PC-3 (cell line): ENCODE measurements at regions not wholly inside any gene's neighbourhood (a gene's known extent, or its start where the extent isn't known, plus 50 kb on each side); places are given as distances from the start of the nearest gene placed in this dataset.

ENCODE experiments used
- ATAC-seq: fragments of 200-7000 bp; cut with Tn5 transposase; 2 replicates; pipeline ENCODE4 v1.9.1; 2020; ENCODE audit warnings: mild to moderate bottlenecking, moderate library complexity
- BruUV-seq: library from RNA; stranded (reverse); fragments of 400-500 nt; replicated peaks from 2 replicates; lab custom pipeline; 2021; lab: Mats Ljungman, UMichigan
- CTCF ChIA-PET: fragments of 300-600 bp; sonication (Branson Sonifier 250); formaldehyde crosslinking; loops from one replicate; lab custom pipeline; 2022; ENCODE audit warnings: antibody characterized with exemption; lab: Charles Lee
- POLR2A ChIA-PET: fragments of 300-600 bp; sonication (Branson Sonifier 250); formaldehyde crosslinking; loops from one replicate; lab custom pipeline; 2022; ENCODE audit warnings: antibody characterized with exemption; ENCODE audit not compliant: unreplicated experiment; lab: Charles Lee
- DNase-seq: peaks from one replicate; pipeline ENCODE4 v3.0.0-alpha.2; 2015
- H2AFZ ChIP-seq: fragments of 300-600 bp; sonication (generic); 2 replicates; pipeline ENCODE4 v1.6.0; 2016; ENCODE audit warnings: antibody characterized with exemption, low read length
- H3F3A ChIP-seq: fragments of 300-600 bp; sonication (generic); one replicate; pipeline ENCODE4 v1.6.0; 2017; ENCODE audit warnings: antibody characterized with exemption, low read length, control low read depth, mild to moderate bottlenecking; ENCODE audit not compliant: unreplicated experiment
- H3K27ac ChIP-seq: fragments of 300-600 bp; sonication (generic); 2 replicates; pipeline ENCODE4 v1.5.1; 2016; ENCODE audit warnings: mild to moderate bottlenecking, low read length
- H3K27me3 ChIP-seq: fragments of 300-600 bp; sonication (generic); 2 replicates; pipeline ENCODE4 v1.6.1; 2016; ENCODE audit warnings: low read length, mixed read lengths
- H3K36me3 ChIP-seq: fragments of 300-600 bp; sonication (generic); 2 replicates; pipeline ENCODE4 v1.6.1; 2016; ENCODE audit warnings: low read depth, mixed run types, low read length, mixed read lengths
- H3K4me1 ChIP-seq: fragments of 300-600 bp; sonication (generic); 2 replicates; pipeline ENCODE4 v1.5.1; 2016; ENCODE audit warnings: low read length; ENCODE audit not compliant: insufficient read depth
- H3K4me2 ChIP-seq: fragments of 300-600 bp; sonication (generic); 2 replicates; pipeline ENCODE4 v1.6.0; 2016; ENCODE audit warnings: low read length
- H3K4me3 ChIP-seq: fragments of 300-600 bp; sonication (generic); 2 replicates; pipeline ENCODE4 v1.5.1; 2016; ENCODE audit warnings: mild to moderate bottlenecking, low read length, mixed read lengths
- H3K79me2 ChIP-seq: fragments of 300-600 bp; sonication (generic); 2 replicates; pipeline ENCODE4 v1.6.1; 2017; ENCODE audit warnings: low read length, mixed read lengths
- H3K9ac ChIP-seq: fragments of 300-600 bp; sonication (generic); 2 replicates; pipeline ENCODE4 v1.6.0; 2016; ENCODE audit warnings: mild to moderate bottlenecking, low read length
- H3K9me2 ChIP-seq: fragments of 300-600 bp; sonication (generic); replicated peaks from 2 replicates; pipeline ENCODE4 v1.6.1; 2016; ENCODE audit warnings: mixed run types, low read length, mixed read lengths
- H3K9me3 ChIP-seq: fragments of 300-600 bp; sonication (generic); 2 replicates; pipeline ENCODE4 v1.6.1; 2016; ENCODE audit warnings: low read length, mixed read lengths
- H4K20me1 ChIP-seq: fragments of 300-600 bp; sonication (generic); 2 replicates; pipeline ENCODE4 v1.6.1; 2016; ENCODE audit warnings: low read length, mixed read lengths
- EZH2 ChIP-seq: fragments of 300-600 bp; sonication (generic); IDR thresholded peaks from one replicate; pipeline ENCODE4 v1.6.1; 2017; ENCODE audit warnings: antibody characterized with exemption, mild to moderate bottlenecking, low read length; ENCODE audit not compliant: unreplicated experiment
- EZH2phosphoT487 ChIP-seq: fragments of 300-600 bp; sonication (generic); IDR thresholded peaks from 2 replicates; pipeline ENCODE4 v1.6.1; 2018; ENCODE audit warnings: mild to moderate bottlenecking, antibody characterized with exemption, low read length, borderline replicate concordance
- intact Hi-C: fragments of 100-400 bp; cut with micrococcal nuclease; formaldehyde crosslinking; loops from 2 replicates; pipeline ENCODE4 v1.9.0; 2023
- TF ChIP-seq, protein P1 (sequence below): fragments of 300-600 bp; sonication (generic); conservative IDR thresholded peaks from 2 replicates; pipeline ENCODE4 v1.5.1; 2017; ENCODE audit warnings: antibody characterized with exemption, low read depth, mild to moderate bottlenecking, low read length

DNA sequence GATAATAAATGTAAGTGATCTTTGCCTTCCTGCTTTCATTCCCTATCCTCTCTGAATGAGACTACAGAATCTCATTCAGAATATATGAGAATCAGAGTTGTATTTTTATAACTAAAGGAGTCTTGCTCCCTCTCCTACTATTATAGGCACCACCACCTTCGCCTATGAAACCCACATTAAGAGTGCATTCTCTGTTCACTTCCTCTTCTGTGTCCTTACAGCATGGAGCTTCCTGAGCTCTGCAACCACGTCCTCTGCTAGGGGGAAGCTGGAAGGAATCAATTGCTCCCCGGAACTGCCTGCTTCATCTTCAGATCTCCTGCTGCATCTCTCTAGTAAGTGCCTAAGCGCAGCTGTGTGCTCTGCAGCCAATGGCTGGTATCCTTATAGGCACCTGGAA lies 820.7 kb downstream of the GRID1 start:
- ATAC-seq = no peak
- intact Hi-C loops = no loop called here

DNA sequence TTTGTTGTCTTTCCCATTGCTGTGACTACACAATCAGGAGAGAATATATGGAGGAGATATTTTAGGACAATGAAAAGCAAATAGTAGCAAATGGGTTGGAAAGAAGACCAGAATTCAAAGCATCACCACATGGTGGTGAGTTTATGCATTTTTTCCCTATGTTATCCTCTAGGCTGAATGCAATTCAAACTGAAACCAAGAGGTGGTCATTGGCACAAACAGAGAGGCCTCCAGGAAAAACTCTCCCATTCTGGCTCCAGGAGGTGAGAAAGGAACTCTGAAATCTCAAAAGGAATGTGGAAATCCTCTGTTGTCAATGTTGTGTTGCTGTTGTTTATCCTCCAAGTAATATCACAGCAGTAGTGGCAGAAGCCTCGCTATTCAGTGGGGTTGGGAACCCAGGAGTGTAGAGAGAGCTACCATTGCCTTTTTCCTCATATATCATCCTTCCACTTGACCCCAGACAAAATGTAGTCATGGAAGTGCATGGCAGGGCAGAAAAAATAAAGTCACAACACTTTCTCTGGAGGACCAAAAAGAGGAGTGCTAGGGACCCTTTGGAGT lies 819.1 kb downstream of the GRID1 start:
- Histone ChIP-seq H3K4me3 (no peak overlapping the region), H3F3A (no peaks in the 10 kb centered on the region), H3K79me2 (no peaks in the 10 kb centered on the region), H3K9me3 (no peaks in the 10 kb centered on the region), H3K27ac (no peak overlapping the region), H3K4me1 (no peaks in the 10 kb centered on the region), H3K36me3 (no peaks in the 10 kb centered on the region), H3K9me2 (no peaks in the 10 kb centered on the region), H3K4me2 (no peak overlapping the region), H4K20me1 (no peaks in the 10 kb centered on the region), H3K27me3 (no peaks in the 10 kb centered on the region), H3K9ac (no peak overlapping the region), H2AFZ (no peak overlapping the region)
- BruUV-seq = no TSS peak
- ChIA-PET CTCF (no interaction called here), POLR2A (no interaction called here)
- no peak for DNase-seq
- intact Hi-C loops = no loop called here
- ATAC-seq = no peak
- TF ChIP-seq, protein P1, sequence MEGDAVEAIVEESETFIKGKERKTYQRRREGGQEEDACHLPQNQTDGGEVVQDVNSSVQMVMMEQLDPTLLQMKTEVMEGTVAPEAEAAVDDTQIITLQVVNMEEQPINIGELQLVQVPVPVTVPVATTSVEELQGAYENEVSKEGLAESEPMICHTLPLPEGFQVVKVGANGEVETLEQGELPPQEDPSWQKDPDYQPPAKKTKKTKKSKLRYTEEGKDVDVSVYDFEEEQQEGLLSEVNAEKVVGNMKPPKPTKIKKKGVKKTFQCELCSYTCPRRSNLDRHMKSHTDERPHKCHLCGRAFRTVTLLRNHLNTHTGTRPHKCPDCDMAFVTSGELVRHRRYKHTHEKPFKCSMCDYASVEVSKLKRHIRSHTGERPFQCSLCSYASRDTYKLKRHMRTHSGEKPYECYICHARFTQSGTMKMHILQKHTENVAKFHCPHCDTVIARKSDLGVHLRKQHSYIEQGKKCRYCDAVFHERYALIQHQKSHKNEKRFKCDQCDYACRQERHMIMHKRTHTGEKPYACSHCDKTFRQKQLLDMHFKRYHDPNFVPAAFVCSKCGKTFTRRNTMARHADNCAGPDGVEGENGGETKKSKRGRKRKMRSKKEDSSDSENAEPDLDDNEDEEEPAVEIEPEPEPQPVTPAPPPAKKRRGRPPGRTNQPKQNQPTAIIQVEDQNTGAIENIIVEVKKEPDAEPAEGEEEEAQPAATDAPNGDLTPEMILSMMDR = no peak
- TF ChIP-seq EZH2 (no peak), EZH2phosphoT487 (no peak)

More for the DNA sequence above, 820.7 kb downstream of the GRID1 start:
- Histone ChIP-seq H4K20me1 (no peaks in the 10 kb centered on the region), H3K9ac (no peak overlapping the region), H3K4me1 (no peaks in the 10 kb centered on the region), H3K27me3 (no peaks in the 10 kb centered on the region), H3K27ac (no peak overlapping the region), H3K4me2 (no peak overlapping the region), H2AFZ (no peak overlapping the region), H3F3A (no peaks in the 10 kb centered on the region), H3K4me3 (no peak overlapping the region), H3K9me3 (no peaks in the 10 kb centered on the region), H3K79me2 (no peaks in the 10 kb centered on the region), H3K9me2 (no peaks in the 10 kb centered on the region), H3K36me3 (no peaks in the 10 kb centered on the region)
- BruUV-seq = no TSS peak
- TF ChIP-seq EZH2 = no peak
- no peak for TF ChIP-seq EZH2phosphoT487
- TF ChIP-seq, protein P1 = no peak
- DNase-seq = no peak
- CTCF ChIA-PET = no interaction called here
- POLR2A ChIA-PET = no interaction called here

DNA sequence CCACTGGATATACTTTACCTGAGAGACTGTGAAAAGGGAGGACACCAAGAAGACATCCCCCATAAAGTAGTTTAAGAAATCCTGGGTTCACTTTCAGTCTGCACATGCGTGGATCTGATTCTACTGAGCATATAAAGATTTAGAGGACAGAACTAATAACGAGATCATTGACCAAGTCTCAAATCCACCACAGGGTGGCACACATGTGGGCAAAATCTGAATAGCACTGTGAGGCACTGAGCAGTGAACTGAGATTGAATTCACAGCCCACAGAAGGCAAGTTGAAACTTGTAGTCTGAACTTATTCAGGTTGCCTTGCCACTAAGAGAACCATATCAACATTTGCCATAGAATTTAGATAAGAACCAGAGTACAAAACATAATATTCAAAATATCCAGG lies 818.6 kb downstream of the GRID1 start:
- no peak overlapping the region for H2AFZ ChIP-seq
- no peak for TF ChIP-seq EZH2phosphoT487
- TF ChIP-seq, protein P1 = peak; percentile 53
- TF ChIP-seq EZH2 = no peak
- no peak for ATAC-seq
- ChIA-PET CTCF (no interaction called here), POLR2A (no interaction called here)
- peak; percentile 41 for DNase-seq
- no peak overlapping the region for H3K4me3 ChIP-seq
- H3K9ac ChIP-seq = no peak overlapping the region
- BruUV-seq = no TSS peak
- H3K9me2 ChIP-seq = no peaks in the 10 kb centered on the region
- H3K4me2 ChIP-seq = no peak overlapping the region
- H3K27ac ChIP-seq = no peak overlapping the region
- intact Hi-C loops = no loop called here
- H4K20me1 ChIP-seq = no peaks in the 10 kb centered on the region
- H3F3A ChIP-seq = no peaks in the 10 kb centered on the region
- H3K36me3 ChIP-seq = no peaks in the 10 kb centered on the region
- no peaks in the 10 kb centered on the region for H3K9me3 ChIP-seq
- H3K4me1 ChIP-seq = no peaks in the 10 kb centered on the region
- no peaks in the 10 kb centered on the region for H3K27me3 ChIP-seq
- H3K79me2 ChIP-seq = no peaks in the 10 kb centered on the region
